ENCODE measurements at regions not wholly inside any gene's neighbourhood (a gene's known extent, or its start where the extent isn't known, plus 50 kb on each side); places are given as distances from the start of the nearest gene placed in this dataset.

DNA sequence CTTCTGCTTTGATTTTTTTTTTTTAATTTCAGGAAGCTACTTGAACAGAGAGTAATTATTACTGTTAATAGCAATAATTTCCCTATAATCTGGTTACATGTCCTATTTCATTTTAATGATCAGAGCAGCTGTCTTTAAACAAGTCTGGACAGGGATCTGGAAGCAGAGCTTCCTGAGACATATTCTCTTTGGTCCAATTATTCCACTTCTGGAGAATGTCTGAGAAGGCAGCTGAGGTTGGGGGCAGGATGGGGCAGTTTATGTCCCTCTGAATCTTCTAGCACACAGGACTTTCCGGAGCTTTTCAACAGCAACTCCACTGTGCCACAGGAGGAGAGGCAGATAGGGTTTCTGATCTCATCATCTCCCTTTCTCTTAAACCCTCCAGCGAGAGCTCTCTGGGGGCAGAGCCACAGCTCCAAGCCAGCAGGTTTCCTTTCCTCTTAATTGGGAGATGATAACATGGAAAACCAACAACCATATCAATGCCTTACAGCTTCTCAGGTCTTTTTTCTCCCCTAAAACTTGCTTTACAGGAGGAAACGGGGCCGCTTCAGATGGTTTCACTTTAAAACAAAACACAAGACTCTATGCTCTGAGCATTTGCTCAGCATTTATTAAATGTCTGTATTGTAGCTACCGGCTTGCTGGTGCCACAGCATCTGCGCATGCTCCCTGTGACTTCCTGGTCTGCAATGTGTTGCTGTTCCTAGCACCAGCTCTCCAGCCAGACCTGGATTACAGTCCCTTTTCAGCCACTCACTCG lies 425.7 kb upstream of the USP24 start:
- H3K36me3 ChIP-seq (ENCODE audit: control insufficient read depth in 2 of 3, insufficient read depth in 3 of 3, low read length in 3 of 3) = no peaks in the 10 kb centered on the region
- no peak overlapping the region for H3K9ac ChIP-seq (ENCODE audit: low read length in 3 of 3)
- DNase-seq (peak in 1 of 5 donors; percentile 81), FAIRE-seq (no peak)
- intact Hi-C loops (cut with DNase I) = no loop called here
- H3K27me3 ChIP-seq (ENCODE audit: control insufficient read depth, insufficient read depth, low read length) = no peaks in the 10 kb centered on the region
- H3K27ac ChIP-seq (ENCODE audit: low read depth in 2 of 2, low read length in 2 of 2) = peak overlapping the region in 1 of 2 donors; percentile 55
- H3K9me3 ChIP-seq (ENCODE audit: control insufficient read depth in 2 of 3, insufficient read depth in 1 of 3, low read length in 3 of 3) = no peaks in the 10 kb centered on the region
- TF ChIP-seq, protein P1, sequence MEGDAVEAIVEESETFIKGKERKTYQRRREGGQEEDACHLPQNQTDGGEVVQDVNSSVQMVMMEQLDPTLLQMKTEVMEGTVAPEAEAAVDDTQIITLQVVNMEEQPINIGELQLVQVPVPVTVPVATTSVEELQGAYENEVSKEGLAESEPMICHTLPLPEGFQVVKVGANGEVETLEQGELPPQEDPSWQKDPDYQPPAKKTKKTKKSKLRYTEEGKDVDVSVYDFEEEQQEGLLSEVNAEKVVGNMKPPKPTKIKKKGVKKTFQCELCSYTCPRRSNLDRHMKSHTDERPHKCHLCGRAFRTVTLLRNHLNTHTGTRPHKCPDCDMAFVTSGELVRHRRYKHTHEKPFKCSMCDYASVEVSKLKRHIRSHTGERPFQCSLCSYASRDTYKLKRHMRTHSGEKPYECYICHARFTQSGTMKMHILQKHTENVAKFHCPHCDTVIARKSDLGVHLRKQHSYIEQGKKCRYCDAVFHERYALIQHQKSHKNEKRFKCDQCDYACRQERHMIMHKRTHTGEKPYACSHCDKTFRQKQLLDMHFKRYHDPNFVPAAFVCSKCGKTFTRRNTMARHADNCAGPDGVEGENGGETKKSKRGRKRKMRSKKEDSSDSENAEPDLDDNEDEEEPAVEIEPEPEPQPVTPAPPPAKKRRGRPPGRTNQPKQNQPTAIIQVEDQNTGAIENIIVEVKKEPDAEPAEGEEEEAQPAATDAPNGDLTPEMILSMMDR (IDR thresholded peaks at IDR 0.05; ENCODE audit: borderline replicate concordance, extremely low read depth, insufficient read depth) = no peak
- H3K4me3 ChIP-seq (ENCODE audit: low read length in 3 of 3) = peak overlapping the region in 2 of 3 donors; percentile 21 to 47
- peaks cover 0 to 6% (median 4%) of the 10 kb centered on the region in 3 donors for H3K4me1 ChIP-seq (ENCODE audit: control insufficient read depth in 2 of 3, insufficient read depth in 2 of 3, low read depth in 1 of 3, low read length in 3 of 3)

DNA sequence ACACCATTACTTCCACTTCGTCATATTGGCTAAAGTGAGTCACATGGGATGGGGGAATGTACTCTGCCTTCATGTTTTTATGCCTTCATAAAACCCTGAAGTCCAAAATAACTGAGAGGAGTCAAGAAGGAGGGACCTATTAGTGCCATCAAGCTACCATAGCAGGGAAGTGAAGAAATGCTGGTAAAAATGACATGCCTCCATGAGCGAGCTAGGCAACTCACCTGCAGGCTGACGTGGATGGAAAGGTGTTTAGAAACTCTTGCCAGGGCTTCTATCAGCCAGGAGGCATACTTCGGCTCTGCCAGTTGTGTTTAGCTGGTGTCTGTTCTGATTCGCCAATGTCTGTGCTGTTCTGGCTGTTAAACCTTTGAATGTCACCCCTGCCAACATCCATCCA lies 424.4 kb upstream of the USP24 start:
- Histone ChIP-seq H3K9ac (ENCODE audit: low read length in 3 of 3) (no peak overlapping the region), H3K36me3 (ENCODE audit: control insufficient read depth in 2 of 3, insufficient read depth in 3 of 3, low read length in 3 of 3) (no peaks in the 10 kb centered on the region), H3K27me3 (ENCODE audit: control insufficient read depth, insufficient read depth, low read length) (no peaks in the 10 kb centered on the region), H3K9me3 (ENCODE audit: control insufficient read depth in 2 of 3, insufficient read depth in 1 of 3, low read length in 3 of 3) (no peaks in the 10 kb centered on the region), H3K4me3 (ENCODE audit: low read length in 3 of 3) (no peak overlapping the region), H3K27ac (ENCODE audit: low read depth in 2 of 2, low read length in 2 of 2) (no peak overlapping the region), H3K4me1 (ENCODE audit: control insufficient read depth in 2 of 3, insufficient read depth in 2 of 3, low read depth in 1 of 3, low read length in 3 of 3) (peaks cover 0 to 8% (median 6%) of the 10 kb centered on the region in 3 donors)
- TF ChIP-seq, protein P1 (IDR thresholded peaks at IDR 0.05; ENCODE audit: borderline replicate concordance, extremely low read depth, insufficient read depth) = no peak
- no peak for DNase-seq
- FAIRE-seq = no peak
- intact Hi-C loops (cut with DNase I) = no loop called here

DNA sequence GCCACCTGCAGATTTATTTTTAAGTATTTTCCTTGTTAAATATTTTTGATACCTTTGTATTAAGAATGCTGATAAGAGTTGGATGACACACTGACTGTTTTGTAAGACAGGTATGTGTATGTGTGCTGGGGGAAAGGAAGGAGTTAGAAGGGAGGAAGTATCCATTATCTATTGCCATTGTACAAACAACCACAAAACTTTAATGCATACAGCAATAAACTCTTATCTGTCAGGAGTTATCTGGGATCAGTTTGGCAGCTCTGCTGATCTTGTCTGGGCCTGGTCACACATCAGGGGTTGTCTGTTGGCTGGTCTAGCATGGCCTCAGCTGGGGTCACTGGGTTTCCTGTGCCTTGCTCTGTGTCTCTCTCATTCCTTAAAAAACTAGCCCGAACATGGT lies 423.9 kb upstream of the USP24 start:
- intact Hi-C loops (cut with DNase I) = no loop called here
- Histone ChIP-seq H3K27ac (ENCODE audit: low read depth in 2 of 2, low read length in 2 of 2) (no peak overlapping the region), H3K27me3 (ENCODE audit: control insufficient read depth, insufficient read depth, low read length) (no peaks in the 10 kb centered on the region), H3K9me3 (ENCODE audit: control insufficient read depth in 2 of 3, insufficient read depth in 1 of 3, low read length in 3 of 3) (no peaks in the 10 kb centered on the region), H3K9ac (ENCODE audit: low read length in 3 of 3) (no peak overlapping the region), H3K4me3 (ENCODE audit: low read length in 3 of 3) (no peak overlapping the region), H3K36me3 (ENCODE audit: control insufficient read depth in 2 of 3, insufficient read depth in 3 of 3, low read length in 3 of 3) (no peaks in the 10 kb centered on the region), H3K4me1 (ENCODE audit: control insufficient read depth in 2 of 3, insufficient read depth in 2 of 3, low read depth in 1 of 3, low read length in 3 of 3) (peaks cover 0 to 8% (median 6%) of the 10 kb centered on the region in 3 donors)
- TF ChIP-seq, protein P1 (IDR thresholded peaks at IDR 0.05; ENCODE audit: borderline replicate concordance, extremely low read depth, insufficient read depth) = no peak
- DNase-seq = no peak
- no peak for FAIRE-seq

All from kidney (tissue), 13 donors.